HEK293 (cell line): ENCODE measurements at regions not wholly inside any gene's neighbourhood (a gene's known extent, or its start where the extent isn't known, plus 50 kb on each side); places are given as distances from the start of the nearest gene placed in this dataset.

Experiments
- RBAK ChIP-seq: fragments of 450-650 bp; formaldehyde crosslinking; IDR thresholded peaks from 2 replicates; pipeline ENCODE4 v1.5.1; 2016; ENCODE audit warnings: missing biosample characterization, missing genetic modification characterization
- SP2 ChIP-seq: fragments of 450-650 bp; formaldehyde crosslinking; IDR thresholded peaks from 2 replicates; pipeline ENCODE4 v1.5.1; 2016; ENCODE audit warnings: missing biosample characterization, missing genetic modification characterization
- TCF7L2 ChIP-seq: IDR thresholded peaks from 2 replicates; pipeline ENCODE4 v1.6.1; 2011; ENCODE audit warnings: low read depth, mild to moderate bottlenecking, inconsistent platforms, low read length, moderate library complexity, borderline replicate concordance
- ZNF184 ChIP-seq: fragments of 450-650 bp; IDR thresholded peaks from 2 replicates; pipeline ENCODE4 v1.5.1; 2018; ENCODE audit warnings: missing biosample characterization, mild to moderate bottlenecking, missing genetic modification characterization
- ZNF670 ChIP-seq: fragments of 450-650 bp; formaldehyde crosslinking; IDR thresholded peaks from 2 replicates; pipeline ENCODE4 v1.5.1; 2016; ENCODE audit warnings: missing biosample characterization, missing genetic modification characterization, low read depth
- TF ChIP-seq, protein P1 (sequence below): fragments of 450-650 bp; formaldehyde crosslinking; IDR thresholded peaks from 2 replicates; pipeline ENCODE4 v1.5.1; 2016; ENCODE audit warnings: missing biosample characterization, missing genetic modification characterization
- TF ChIP-seq, protein P2 (sequence below): fragments of 450-650 bp; formaldehyde crosslinking; IDR thresholded peaks from 2 replicates; pipeline ENCODE4; 2016; ENCODE audit warnings: missing biosample characterization, missing genetic modification characterization
- TF ChIP-seq, protein P3 (sequence below): sonication (generic); formaldehyde crosslinking; IDR thresholded peaks from 2 replicates; pipeline ENCODE4 v1.8.1; 2022; ENCODE audit warnings: mild to moderate bottlenecking, moderate library complexity, missing genetic modification reagents

DNA sequence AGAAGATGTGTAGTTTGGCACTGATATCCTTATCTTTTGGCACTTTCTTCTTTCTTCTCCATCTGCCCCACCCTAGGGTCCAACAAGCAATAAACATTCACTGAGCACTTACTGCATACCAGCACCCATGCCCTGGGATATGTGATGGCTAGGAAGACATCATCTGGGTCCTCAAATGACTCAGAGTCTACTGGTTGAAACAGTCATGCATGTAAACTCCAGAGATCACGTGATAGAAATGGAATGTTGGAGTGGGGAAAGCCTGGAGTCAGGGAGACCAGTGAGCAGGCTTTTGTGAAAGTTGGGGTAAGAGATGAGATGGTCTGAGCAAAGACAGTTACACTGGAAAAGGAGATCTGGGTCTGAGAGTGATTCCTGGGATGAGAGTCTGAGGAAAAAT, 724.9 kb upstream of the TENM4 start:
- TF ChIP-seq, protein P1, sequence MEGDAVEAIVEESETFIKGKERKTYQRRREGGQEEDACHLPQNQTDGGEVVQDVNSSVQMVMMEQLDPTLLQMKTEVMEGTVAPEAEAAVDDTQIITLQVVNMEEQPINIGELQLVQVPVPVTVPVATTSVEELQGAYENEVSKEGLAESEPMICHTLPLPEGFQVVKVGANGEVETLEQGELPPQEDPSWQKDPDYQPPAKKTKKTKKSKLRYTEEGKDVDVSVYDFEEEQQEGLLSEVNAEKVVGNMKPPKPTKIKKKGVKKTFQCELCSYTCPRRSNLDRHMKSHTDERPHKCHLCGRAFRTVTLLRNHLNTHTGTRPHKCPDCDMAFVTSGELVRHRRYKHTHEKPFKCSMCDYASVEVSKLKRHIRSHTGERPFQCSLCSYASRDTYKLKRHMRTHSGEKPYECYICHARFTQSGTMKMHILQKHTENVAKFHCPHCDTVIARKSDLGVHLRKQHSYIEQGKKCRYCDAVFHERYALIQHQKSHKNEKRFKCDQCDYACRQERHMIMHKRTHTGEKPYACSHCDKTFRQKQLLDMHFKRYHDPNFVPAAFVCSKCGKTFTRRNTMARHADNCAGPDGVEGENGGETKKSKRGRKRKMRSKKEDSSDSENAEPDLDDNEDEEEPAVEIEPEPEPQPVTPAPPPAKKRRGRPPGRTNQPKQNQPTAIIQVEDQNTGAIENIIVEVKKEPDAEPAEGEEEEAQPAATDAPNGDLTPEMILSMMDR, result no peak
- TF ChIP-seq ZNF184 (tag by site-specific recombination), result no peak
- TF ChIP-seq SP2 (tag by site-specific recombination), result no peak
- no peak for TF ChIP-seq TCF7L2
- TF ChIP-seq, protein P2, sequence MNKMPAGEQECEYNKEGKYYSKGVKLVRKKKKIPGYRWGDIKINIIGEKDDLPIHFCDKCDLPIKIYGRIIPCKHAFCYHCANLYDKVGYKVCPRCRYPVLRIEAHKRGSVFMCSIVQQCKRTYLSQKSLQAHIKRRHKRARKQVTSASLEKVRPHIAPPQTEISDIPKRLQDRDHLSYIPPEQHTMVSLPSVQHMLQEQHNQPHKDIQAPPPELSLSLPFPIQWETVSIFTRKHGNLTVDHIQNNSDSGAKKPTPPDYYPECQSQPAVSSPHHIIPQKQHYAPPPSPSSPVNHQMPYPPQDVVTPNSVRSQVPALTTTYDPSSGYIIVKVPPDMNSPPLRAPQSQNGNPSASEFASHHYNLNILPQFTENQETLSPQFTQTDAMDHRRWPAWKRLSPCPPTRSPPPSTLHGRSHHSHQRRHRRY, result no peak
- TF ChIP-seq, protein P3, sequence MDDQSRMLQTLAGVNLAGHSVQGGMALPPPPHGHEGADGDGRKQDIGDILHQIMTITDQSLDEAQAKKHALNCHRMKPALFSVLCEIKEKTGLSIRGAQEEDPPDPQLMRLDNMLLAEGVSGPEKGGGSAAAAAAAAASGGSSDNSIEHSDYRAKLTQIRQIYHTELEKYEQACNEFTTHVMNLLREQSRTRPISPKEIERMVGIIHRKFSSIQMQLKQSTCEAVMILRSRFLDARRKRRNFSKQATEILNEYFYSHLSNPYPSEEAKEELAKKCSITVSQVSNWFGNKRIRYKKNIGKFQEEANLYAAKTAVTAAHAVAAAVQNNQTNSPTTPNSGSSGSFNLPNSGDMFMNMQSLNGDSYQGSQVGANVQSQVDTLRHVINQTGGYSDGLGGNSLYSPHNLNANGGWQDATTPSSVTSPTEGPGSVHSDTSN, result no peak
- TF ChIP-seq RBAK (tag by site-specific recombination), result no peak
- no peak for TF ChIP-seq ZNF670
